HG02870 (cell line): ENCODE measurements at regions not wholly inside any gene's neighbourhood (a gene's known extent, or its start where the extent isn't known, plus 50 kb on each side); places are given as distances from the start of the nearest gene placed in this dataset.

ENCODE experiments used
- ATAC-seq: cut with Tn5 transposase; IDR thresholded peaks from one replicate; pipeline ENCODE4 v1.9.1; 2021; ENCODE audit warnings: mild to moderate bottlenecking, moderate library complexity; ENCODE audit not compliant: unreplicated experiment

- no peak for ATAC-seq
Observed at GRCh38 chr19:30209617-30210600, 162.3 kb upstream of the ZNF536 start.

- no peak for ATAC-seq
Observed at GRCh38 chr19:30212574-30212973, 159.6 kb upstream of the ZNF536 start.

GRCh38 chr19:30214651-30215051 lies 157.5 kb upstream of the ZNF536 start:
- ATAC-seq: no peak

GRCh38 chr19:30215248-30215647 lies 156.9 kb upstream of the ZNF536 start:
- ATAC-seq: no peak

GRCh38 chr19:30216453-30216852 lies 155.7 kb upstream of the ZNF536 start:
- no peak for ATAC-seq

- no peak for ATAC-seq
Observed at GRCh38 chr19:30217461-30217860, 154.7 kb upstream of the ZNF536 start.

- ATAC-seq: no peak
Observed at GRCh38 chr19:30219702-30220101, 152.5 kb upstream of the ZNF536 start.

GRCh38 chr19:30221176-30221575 lies 151.0 kb upstream of the ZNF536 start:
- no peak for ATAC-seq

GRCh38 chr19:30222428-30222873 lies 149.7 kb upstream of the ZNF536 start:
- ATAC-seq: no peak

GRCh38 chr19:30222992-30223865 lies 149.0 kb upstream of the ZNF536 start:
- ATAC-seq: no peak

GRCh38 chr19:30223866-30224688 lies 148.1 kb upstream of the ZNF536 start:
- ATAC-seq: no peak

- no peak for ATAC-seq
Observed at GRCh38 chr19:30224689-30225606, 147.2 kb upstream of the ZNF536 start.

GRCh38 chr19:30225676-30226463 lies 146.3 kb upstream of the ZNF536 start:
- ATAC-seq: no peak

- ATAC-seq: no peak
Observed at GRCh38 chr19:30226464-30227011, 145.6 kb upstream of the ZNF536 start.

GRCh38 chr19:30227012-30227621 lies 145.1 kb upstream of the ZNF536 start:
- peak; percentile 8 for ATAC-seq

- peak; percentile 80 for ATAC-seq
Observed at GRCh38 chr19:30227661-30228112, 144.5 kb upstream of the ZNF536 start.

- ATAC-seq: no peak
Observed at GRCh38 chr19:30228113-30228834, 143.9 kb upstream of the ZNF536 start.
